H1 (cell line): ENCODE measurements at regions not wholly inside any gene's neighbourhood (a gene's known extent, or its start where the extent isn't known, plus 50 kb on each side); places are given as distances from the start of the nearest gene placed in this dataset.

Experiments
- SIN3A ChIP-seq, 2 experiments: IDR thresholded peaks in 1 of 2; conservative IDR thresholded peaks in 1 of 2; 2 replicates each; pipeline ENCODE4 v1.6.1; 2011 to 2012; ENCODE audit warnings: low read length in 2 of 2, improper control_type of control experiment in 1 of 2, low read depth in 1 of 2, mild to moderate bottlenecking in 1 of 2
- SIX5 ChIP-seq: IDR thresholded peaks from 2 replicates; pipeline ENCODE4 v1.6.1; 2011; ENCODE audit warnings: mild to moderate bottlenecking, low read depth, low read length
- TF ChIP-seq, protein P1 (sequence below): fragments of 300-600 bp; sonication (generic); IDR thresholded peaks from 2 replicates; pipeline ENCODE4 v1.7.1; 2012; ENCODE audit warnings: low read length, moderate library complexity, mild to moderate bottlenecking, inconsistent platforms; ENCODE audit not compliant: insufficient replicate concordance
- TF ChIP-seq, protein P2 (sequence below): IDR thresholded peaks from 2 replicates; pipeline ENCODE4 v1.6.1; 2012; ENCODE audit warnings: low read length, inconsistent platforms

DNA sequence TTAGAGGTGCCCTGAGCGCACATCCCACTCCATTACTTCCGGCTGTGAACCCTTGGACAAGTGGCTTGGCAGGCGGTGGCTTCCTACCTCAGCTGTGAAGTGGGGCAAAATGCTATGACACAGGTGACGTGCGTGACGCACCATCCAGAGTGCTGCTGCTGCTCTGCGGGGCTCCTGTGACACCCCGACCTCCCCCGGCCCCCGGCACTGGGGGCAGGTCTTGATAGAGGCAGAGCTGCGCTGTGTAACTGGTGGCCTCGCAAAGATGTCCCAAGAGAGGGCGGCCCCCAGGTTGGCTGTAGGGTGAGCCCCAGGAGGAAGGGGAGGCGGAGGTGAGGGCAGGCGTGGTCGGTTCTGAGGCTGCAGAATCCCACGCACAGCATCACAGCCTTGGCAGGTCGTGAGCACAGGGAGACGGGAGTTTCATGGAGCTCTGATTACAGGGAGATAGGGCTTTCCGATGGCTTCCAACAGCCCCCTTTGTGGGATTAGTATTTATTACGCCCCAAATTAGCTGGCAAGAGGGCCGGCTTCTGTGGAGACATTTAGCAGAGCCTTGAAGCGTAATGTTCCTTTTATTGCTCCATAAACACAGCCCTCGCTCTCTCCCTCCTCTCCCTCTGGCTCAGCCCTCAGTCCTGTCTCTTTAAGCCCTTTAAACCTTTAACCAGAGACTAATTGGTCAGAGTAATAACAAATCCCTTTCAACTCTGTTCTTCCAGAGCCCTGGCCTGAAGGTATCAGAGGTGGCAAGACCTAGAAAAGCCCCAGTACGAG lies 328.1 kb downstream of the C16orf95 start (continued):
- TF ChIP-seq, protein P1, sequence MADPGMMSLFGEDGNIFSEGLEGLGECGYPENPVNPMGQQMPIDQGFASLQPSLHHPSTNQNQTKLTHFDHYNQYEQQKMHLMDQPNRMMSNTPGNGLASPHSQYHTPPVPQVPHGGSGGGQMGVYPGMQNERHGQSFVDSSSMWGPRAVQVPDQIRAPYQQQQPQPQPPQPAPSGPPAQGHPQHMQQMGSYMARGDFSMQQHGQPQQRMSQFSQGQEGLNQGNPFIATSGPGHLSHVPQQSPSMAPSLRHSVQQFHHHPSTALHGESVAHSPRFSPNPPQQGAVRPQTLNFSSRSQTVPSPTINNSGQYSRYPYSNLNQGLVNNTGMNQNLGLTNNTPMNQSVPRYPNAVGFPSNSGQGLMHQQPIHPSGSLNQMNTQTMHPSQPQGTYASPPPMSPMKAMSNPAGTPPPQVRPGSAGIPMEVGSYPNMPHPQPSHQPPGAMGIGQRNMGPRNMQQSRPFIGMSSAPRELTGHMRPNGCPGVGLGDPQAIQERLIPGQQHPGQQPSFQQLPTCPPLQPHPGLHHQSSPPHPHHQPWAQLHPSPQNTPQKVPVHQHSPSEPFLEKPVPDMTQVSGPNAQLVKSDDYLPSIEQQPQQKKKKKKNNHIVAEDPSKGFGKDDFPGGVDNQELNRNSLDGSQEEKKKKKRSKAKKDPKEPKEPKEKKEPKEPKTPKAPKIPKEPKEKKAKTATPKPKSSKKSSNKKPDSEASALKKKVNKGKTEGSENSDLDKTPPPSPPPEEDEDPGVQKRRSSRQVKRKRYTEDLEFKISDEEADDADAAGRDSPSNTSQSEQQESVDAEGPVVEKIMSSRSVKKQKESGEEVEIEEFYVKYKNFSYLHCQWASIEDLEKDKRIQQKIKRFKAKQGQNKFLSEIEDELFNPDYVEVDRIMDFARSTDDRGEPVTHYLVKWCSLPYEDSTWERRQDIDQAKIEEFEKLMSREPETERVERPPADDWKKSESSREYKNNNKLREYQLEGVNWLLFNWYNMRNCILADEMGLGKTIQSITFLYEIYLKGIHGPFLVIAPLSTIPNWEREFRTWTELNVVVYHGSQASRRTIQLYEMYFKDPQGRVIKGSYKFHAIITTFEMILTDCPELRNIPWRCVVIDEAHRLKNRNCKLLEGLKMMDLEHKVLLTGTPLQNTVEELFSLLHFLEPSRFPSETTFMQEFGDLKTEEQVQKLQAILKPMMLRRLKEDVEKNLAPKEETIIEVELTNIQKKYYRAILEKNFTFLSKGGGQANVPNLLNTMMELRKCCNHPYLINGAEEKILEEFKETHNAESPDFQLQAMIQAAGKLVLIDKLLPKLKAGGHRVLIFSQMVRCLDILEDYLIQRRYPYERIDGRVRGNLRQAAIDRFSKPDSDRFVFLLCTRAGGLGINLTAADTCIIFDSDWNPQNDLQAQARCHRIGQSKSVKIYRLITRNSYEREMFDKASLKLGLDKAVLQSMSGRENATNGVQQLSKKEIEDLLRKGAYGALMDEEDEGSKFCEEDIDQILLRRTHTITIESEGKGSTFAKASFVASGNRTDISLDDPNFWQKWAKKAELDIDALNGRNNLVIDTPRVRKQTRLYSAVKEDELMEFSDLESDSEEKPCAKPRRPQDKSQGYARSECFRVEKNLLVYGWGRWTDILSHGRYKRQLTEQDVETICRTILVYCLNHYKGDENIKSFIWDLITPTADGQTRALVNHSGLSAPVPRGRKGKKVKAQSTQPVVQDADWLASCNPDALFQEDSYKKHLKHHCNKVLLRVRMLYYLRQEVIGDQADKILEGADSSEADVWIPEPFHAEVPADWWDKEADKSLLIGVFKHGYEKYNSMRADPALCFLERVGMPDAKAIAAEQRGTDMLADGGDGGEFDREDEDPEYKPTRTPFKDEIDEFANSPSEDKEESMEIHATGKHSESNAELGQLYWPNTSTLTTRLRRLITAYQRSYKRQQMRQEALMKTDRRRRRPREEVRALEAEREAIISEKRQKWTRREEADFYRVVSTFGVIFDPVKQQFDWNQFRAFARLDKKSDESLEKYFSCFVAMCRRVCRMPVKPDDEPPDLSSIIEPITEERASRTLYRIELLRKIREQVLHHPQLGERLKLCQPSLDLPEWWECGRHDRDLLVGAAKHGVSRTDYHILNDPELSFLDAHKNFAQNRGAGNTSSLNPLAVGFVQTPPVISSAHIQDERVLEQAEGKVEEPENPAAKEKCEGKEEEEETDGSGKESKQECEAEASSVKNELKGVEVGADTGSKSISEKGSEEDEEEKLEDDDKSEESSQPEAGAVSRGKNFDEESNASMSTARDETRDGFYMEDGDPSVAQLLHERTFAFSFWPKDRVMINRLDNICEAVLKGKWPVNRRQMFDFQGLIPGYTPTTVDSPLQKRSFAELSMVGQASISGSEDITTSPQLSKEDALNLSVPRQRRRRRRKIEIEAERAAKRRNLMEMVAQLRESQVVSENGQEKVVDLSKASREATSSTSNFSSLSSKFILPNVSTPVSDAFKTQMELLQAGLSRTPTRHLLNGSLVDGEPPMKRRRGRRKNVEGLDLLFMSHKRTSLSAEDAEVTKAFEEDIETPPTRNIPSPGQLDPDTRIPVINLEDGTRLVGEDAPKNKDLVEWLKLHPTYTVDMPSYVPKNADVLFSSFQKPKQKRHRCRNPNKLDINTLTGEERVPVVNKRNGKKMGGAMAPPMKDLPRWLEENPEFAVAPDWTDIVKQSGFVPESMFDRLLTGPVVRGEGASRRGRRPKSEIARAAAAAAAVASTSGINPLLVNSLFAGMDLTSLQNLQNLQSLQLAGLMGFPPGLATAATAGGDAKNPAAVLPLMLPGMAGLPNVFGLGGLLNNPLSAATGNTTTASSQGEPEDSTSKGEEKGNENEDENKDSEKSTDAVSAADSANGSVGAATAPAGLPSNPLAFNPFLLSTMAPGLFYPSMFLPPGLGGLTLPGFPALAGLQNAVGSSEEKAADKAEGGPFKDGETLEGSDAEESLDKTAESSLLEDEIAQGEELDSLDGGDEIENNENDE, result no peak
- TF ChIP-seq, protein P2, sequence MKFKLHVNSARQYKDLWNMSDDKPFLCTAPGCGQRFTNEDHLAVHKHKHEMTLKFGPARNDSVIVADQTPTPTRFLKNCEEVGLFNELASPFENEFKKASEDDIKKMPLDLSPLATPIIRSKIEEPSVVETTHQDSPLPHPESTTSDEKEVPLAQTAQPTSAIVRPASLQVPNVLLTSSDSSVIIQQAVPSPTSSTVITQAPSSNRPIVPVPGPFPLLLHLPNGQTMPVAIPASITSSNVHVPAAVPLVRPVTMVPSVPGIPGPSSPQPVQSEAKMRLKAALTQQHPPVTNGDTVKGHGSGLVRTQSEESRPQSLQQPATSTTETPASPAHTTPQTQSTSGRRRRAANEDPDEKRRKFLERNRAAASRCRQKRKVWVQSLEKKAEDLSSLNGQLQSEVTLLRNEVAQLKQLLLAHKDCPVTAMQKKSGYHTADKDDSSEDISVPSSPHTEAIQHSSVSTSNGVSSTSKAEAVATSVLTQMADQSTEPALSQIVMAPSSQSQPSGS, result no peak
- TF ChIP-seq SIN3A (conservative IDR thresholded peaks at IDR 0.05 in 1 of 2, IDR thresholded peaks at IDR 0.05 in 1 of 2; ENCODE audit: low read depth in 1 of 2, low read length in 2 of 2) (no peak), SIX5 (no peak)
- TF ChIP-seq, all 59 proteins: peak for 0
